GM23338 (cell line): ENCODE measurements at regions not wholly inside any gene's neighbourhood (a gene's known extent, or its start where the extent isn't known, plus 50 kb on each side); places are given as distances from the start of the nearest gene placed in this dataset.

Experiments
- CREB1 ChIP-seq: fragments of 250-450 bp; sonication (Bioruptor Pico); IDR thresholded peaks from 2 replicates; pipeline ENCODE4 v1.5.0; 2020; ENCODE audit warnings: low read depth, mild to moderate bottlenecking, moderate library complexity
- CTCF ChIP-seq, 2 experiments: fragments of 200-600 bp in 1 of 2; sonication (generic) in 1 of 2; conservative IDR thresholded peaks; 2 replicates each; pipeline versions ENCODE4 v1.5.1 to v1.6.1; 2016 to 2017; ENCODE audit warnings: antibody characterized with exemption in 2 of 2, low read depth in 2 of 2, mild to moderate bottlenecking in 2 of 2, moderate library complexity in 1 of 2
- ETS1 ChIP-seq: IDR thresholded peaks from 2 replicates; pipeline ENCODE4 v1.6.1; 2016; ENCODE audit warnings: antibody characterized with exemption
- EZH2 ChIP-seq: fragments of 200-600 bp; sonication (generic); IDR thresholded peaks from one replicate; pipeline ENCODE4 v1.8.0; 2017; ENCODE audit warnings: antibody characterized with exemption, mild to moderate bottlenecking, low read depth; ENCODE audit not compliant: unreplicated experiment
- EZH2phosphoT487 ChIP-seq: fragments of 200-600 bp; sonication (generic); IDR thresholded peaks from one replicate; pipeline ENCODE4 v1.8.1; 2018; ENCODE audit warnings: antibody characterized with exemption; ENCODE audit not compliant: unreplicated experiment
- JUNB ChIP-seq: IDR thresholded peaks from one replicate; pipeline ENCODE4 v1.6.1; 2016; ENCODE audit warnings: antibody characterized with exemption; ENCODE audit not compliant: unreplicated experiment
- NANOG ChIP-seq: IDR thresholded peaks from 2 replicates; pipeline ENCODE4 v1.6.1; 2016; ENCODE audit warnings: antibody characterized with exemption, borderline replicate concordance
- POLR2AphosphoS5 ChIP-seq: IDR thresholded peaks from 2 replicates; pipeline ENCODE4 v1.6.1; 2016; ENCODE audit warnings: antibody characterized with exemption, low read depth
- REST ChIP-seq: IDR thresholded peaks from one replicate; pipeline ENCODE4 v1.6.1; 2018; ENCODE audit warnings: antibody characterized with exemption; ENCODE audit not compliant: unreplicated experiment
- ZNF331 ChIP-seq: fragments of 250-450 bp; sonication (Bioruptor Pico); IDR thresholded peaks from 2 replicates; pipeline ENCODE4 v1.5.0; 2020; ENCODE audit warnings: low read depth, mild to moderate bottlenecking, moderate library complexity

GRCh38 chr12:83196694-83197350 lies 510.1 kb downstream of the TMTC2 start:
- TF ChIP-seq CTCF (conservative IDR thresholded peaks at IDR 0.05; ENCODE audit: low read depth in 2 of 2) (no peak), EZH2phosphoT487 (no peak), POLR2AphosphoS5 (no peak), EZH2 (no peak), ETS1 (no peak), NANOG (no peak), REST (no peak), CREB1 (CRISPR knock-in tag) (no peak), ZNF331 (CRISPR knock-in tag) (no peak), JUNB (no peak)
